C4-2B (cell line): ENCODE measurements at regions not wholly inside any gene's neighbourhood (a gene's known extent, or its start where the extent isn't known, plus 50 kb on each side); places are given as distances from the start of the nearest gene placed in this dataset.

Experiments
- ZFX ChIP-seq: fragments of 450-650 bp; IDR thresholded peaks from 2 replicates; pipeline ENCODE4 v1.6.1; 2017
- TF ChIP-seq, protein P1 (sequence below): fragments of 450-650 bp; conservative IDR thresholded peaks from 2 replicates; pipeline ENCODE4 v1.5.1; 2017; ENCODE audit warnings: mild to moderate bottlenecking

DNA sequence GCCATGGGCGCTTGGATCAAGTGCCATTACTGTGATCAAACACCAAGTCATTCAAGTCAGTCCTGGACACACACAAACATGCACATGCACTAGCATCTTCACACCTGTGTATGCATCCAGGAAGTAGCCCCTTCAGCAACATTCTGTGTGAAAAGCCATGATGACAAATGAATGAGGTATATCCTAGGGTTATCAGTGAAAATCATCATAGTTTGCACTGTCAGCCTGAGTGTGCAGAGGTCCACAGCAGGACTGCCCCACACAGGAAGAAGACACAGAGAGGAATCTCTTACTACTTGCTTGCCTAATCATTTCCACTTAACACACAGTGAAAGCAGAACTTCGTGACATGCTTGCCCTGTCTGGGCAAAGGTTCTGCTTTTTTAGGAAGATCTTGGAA is 184.0 kb upstream of the ADO start:
- TF ChIP-seq, protein P1, sequence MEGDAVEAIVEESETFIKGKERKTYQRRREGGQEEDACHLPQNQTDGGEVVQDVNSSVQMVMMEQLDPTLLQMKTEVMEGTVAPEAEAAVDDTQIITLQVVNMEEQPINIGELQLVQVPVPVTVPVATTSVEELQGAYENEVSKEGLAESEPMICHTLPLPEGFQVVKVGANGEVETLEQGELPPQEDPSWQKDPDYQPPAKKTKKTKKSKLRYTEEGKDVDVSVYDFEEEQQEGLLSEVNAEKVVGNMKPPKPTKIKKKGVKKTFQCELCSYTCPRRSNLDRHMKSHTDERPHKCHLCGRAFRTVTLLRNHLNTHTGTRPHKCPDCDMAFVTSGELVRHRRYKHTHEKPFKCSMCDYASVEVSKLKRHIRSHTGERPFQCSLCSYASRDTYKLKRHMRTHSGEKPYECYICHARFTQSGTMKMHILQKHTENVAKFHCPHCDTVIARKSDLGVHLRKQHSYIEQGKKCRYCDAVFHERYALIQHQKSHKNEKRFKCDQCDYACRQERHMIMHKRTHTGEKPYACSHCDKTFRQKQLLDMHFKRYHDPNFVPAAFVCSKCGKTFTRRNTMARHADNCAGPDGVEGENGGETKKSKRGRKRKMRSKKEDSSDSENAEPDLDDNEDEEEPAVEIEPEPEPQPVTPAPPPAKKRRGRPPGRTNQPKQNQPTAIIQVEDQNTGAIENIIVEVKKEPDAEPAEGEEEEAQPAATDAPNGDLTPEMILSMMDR, result no peak
- no peak for TF ChIP-seq ZFX
